Suprapubic skin (tissue), 4 donors: ENCODE measurements at regions not wholly inside any gene's neighbourhood (a gene's known extent, or its start where the extent isn't known, plus 50 kb on each side); places are given as distances from the start of the nearest gene placed in this dataset.

Experiments used
- DNase-seq, 2 donors: peaks; one replicate each; pipeline ENCODE4 v3.0.0-alpha.2; 2019; ENCODE audit warnings: low spot score in 2 of 2
- H3K27ac ChIP-seq: fragments of 200-600 bp; sonication (generic); one replicate; pipeline ENCODE4 v1.5.1; 2019
- H3K27me3 ChIP-seq: fragments of 200-600 bp; sonication (generic); one replicate; pipeline ENCODE4 v1.5.1; 2019
- H3K36me3 ChIP-seq: fragments of 200-600 bp; sonication (generic); one replicate; pipeline ENCODE4 v1.5.1; 2019
- H3K4me1 ChIP-seq: fragments of 200-600 bp; sonication (generic); one replicate; pipeline ENCODE4 v1.5.1; 2019
- H3K4me3 ChIP-seq: fragments of 200-600 bp; sonication (generic); one replicate; pipeline ENCODE4 v1.5.1; 2019; ENCODE audit warnings: mild to moderate bottlenecking
- H3K9me3 ChIP-seq: fragments of 200-600 bp; sonication (generic); one replicate; pipeline ENCODE4 v1.5.1; 2019
- EP300 ChIP-seq: sonication (generic); formaldehyde crosslinking; IDR thresholded peaks from one replicate; pipeline ENCODE4 v1.6.1; 2017; ENCODE audit warnings: antibody characterized with exemption
- POLR2A ChIP-seq, 2 donors: fragments of 450-650 bp; IDR thresholded peaks; one replicate each; pipeline ENCODE4 v1.6.1; 2017; ENCODE audit warnings: antibody characterized with exemption in 2 of 2, mild to moderate bottlenecking in 2 of 2, moderate library complexity in 2 of 2
- POLR2AphosphoS5 ChIP-seq, 3 donors: sonication (generic); formaldehyde crosslinking; IDR thresholded peaks; one replicate each; pipeline ENCODE4 v1.6.1; 2017; ENCODE audit warnings: antibody characterized with exemption in 3 of 3
- WGBS: methylation state at CpG from one replicate; pipeline ENCODE4 v1.1.5; 2018; 5-methylcytosine and 5-hydroxymethylcytosine counted together
- TF ChIP-seq, protein P1 (sequence below), 2 donors: fragments of 200-600 bp in 1 of 2; fragments of 450-650 bp in 1 of 2; sonication (generic) in 1 of 2; IDR thresholded peaks; one replicate each; pipeline ENCODE4 v1.5.1; 2016 to 2019; ENCODE audit warnings: antibody characterized with exemption in 2 of 2, mild to moderate bottlenecking in 1 of 2, moderate library complexity in 1 of 2

DNA sequence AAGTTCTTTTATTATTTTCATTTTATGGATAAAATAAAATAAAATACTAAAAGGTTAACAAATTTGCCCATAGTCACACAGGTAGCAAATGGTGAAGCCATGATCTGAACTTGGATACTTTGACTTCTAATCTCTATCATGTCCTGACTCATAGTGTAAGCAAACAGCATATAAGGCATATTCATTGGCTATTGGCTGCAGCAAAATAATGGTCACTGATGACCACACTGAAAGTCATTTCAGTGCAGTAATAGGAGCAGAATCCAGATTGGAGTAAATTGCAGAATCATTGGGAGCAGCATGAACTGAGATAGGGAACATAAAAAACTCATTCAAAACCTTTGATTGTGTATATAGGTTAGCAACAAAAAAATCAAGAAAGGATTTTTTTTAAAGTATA lies 262.9 kb downstream of the PLA2G4A start:
- H3K27me3 ChIP-seq, result no peaks in the 10 kb centered on the region
- no peak overlapping the region for H3K4me3 ChIP-seq
- TF ChIP-seq POLR2AphosphoS5 (IDR thresholded peaks at IDR 0.05) (no peak), POLR2A (IDR thresholded peaks at IDR 0.05) (no peak), EP300 (no peak)
- no peaks in the 10 kb centered on the region for H3K9me3 ChIP-seq
- no peaks in the 10 kb centered on the region for H3K36me3 ChIP-seq
- no peak overlapping the region for H3K27ac ChIP-seq
- H3K4me1 ChIP-seq, result no peaks in the 10 kb centered on the region
- DNase-seq, result no peak

DNA sequence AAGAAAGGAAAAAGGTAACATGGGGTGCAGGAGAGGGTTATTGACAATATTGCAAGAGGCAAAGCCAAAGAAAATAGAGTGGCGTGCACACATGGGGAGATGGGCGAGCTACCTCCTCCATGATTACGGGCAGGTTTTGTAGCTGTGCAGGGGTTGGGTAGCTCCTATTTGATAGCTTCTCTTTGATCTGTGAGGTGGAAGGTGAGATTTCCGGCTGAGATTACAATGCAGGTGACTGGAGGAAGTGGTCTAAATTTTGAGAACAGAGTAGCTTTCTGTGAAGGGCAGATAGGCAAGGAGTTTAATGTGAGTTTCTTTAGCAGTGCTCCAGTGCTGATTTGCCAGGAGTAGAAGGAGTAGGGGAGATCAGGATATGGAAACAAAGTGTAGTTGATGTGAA lies 263.4 kb downstream of the PLA2G4A start:
- H3K36me3 ChIP-seq, result no peaks in the 10 kb centered on the region
- 88% methylated on average over 4 of the region's 4 CpGs for WGBS
- no peak for DNase-seq
- H3K4me1 ChIP-seq, result no peaks in the 10 kb centered on the region
- H3K27ac ChIP-seq, result no peak overlapping the region
- no peak for TF ChIP-seq EP300
- no peak for TF ChIP-seq POLR2AphosphoS5 (IDR thresholded peaks at IDR 0.05)
- TF ChIP-seq, protein P1, sequence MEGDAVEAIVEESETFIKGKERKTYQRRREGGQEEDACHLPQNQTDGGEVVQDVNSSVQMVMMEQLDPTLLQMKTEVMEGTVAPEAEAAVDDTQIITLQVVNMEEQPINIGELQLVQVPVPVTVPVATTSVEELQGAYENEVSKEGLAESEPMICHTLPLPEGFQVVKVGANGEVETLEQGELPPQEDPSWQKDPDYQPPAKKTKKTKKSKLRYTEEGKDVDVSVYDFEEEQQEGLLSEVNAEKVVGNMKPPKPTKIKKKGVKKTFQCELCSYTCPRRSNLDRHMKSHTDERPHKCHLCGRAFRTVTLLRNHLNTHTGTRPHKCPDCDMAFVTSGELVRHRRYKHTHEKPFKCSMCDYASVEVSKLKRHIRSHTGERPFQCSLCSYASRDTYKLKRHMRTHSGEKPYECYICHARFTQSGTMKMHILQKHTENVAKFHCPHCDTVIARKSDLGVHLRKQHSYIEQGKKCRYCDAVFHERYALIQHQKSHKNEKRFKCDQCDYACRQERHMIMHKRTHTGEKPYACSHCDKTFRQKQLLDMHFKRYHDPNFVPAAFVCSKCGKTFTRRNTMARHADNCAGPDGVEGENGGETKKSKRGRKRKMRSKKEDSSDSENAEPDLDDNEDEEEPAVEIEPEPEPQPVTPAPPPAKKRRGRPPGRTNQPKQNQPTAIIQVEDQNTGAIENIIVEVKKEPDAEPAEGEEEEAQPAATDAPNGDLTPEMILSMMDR (IDR thresholded peaks at IDR 0.05), result no peak
- TF ChIP-seq POLR2A (IDR thresholded peaks at IDR 0.05), result no peak
- no peaks in the 10 kb centered on the region for H3K27me3 ChIP-seq
- no peaks in the 10 kb centered on the region for H3K9me3 ChIP-seq
- H3K4me3 ChIP-seq, result no peak overlapping the region

DNA sequence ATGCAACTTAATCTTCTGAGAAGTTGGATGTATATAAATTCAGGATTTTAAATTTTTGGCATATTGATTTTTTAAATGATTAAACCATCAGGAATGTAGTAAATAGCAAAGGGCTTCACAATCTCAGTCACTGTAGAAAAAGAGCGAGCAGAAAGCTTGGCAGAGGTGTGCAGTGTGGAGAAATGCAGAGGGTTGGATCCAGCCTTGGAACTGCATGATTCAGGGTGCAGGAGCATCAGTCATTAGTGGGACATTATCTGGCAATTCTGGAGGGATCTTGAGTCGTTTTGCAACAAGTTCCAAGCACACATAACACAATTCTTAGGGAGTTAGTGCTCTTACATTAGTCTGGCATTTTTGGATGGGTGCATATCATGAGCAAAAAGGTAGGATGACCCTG lies 267.9 kb downstream of the PLA2G4A start:
- DNase-seq, result no peak
- H3K27me3 ChIP-seq, result no peaks in the 10 kb centered on the region
- no peak overlapping the region for H3K4me3 ChIP-seq
- no peaks in the 10 kb centered on the region for H3K36me3 ChIP-seq
- no peak for TF ChIP-seq POLR2AphosphoS5 (IDR thresholded peaks at IDR 0.05)
- TF ChIP-seq, protein P1 (IDR thresholded peaks at IDR 0.05), result no peak
- no peak for TF ChIP-seq EP300
- TF ChIP-seq POLR2A (IDR thresholded peaks at IDR 0.05), result no peak
- H3K27ac ChIP-seq, result no peak overlapping the region
- no peaks in the 10 kb centered on the region for H3K4me1 ChIP-seq
- WGBS, result 52% methylated on average over 2 of the region's 2 CpGs
- no peaks in the 10 kb centered on the region for H3K9me3 ChIP-seq

DNA sequence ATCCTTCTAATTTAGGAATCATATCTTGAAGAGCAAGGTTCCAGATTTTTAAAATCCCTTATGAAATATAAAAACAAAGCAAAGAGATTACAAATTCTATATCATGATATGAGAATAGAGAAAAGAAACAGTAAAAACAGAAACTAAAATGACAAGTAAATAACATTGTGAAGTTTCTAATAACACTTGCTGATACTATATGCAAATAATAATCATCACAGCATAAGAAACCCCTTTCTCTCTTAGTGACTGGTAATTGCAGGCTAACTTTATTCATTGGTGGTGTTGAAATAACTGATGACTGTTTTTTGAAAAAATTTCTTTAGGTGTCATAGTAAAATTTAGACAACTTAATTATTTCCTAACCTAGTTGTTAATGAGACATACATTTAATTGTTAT lies 281.6 kb downstream of the PLA2G4A start:
- H3K4me3 ChIP-seq, result no peak overlapping the region
- no peak overlapping the region for H3K27ac ChIP-seq
- no peaks in the 10 kb centered on the region for H3K4me1 ChIP-seq
- H3K36me3 ChIP-seq, result no peaks in the 10 kb centered on the region
- no peaks in the 10 kb centered on the region for H3K27me3 ChIP-seq
- DNase-seq, result no peak
- no peaks in the 10 kb centered on the region for H3K9me3 ChIP-seq
- TF ChIP-seq EP300 (no peak), POLR2AphosphoS5 (IDR thresholded peaks at IDR 0.05) (no peak), POLR2A (IDR thresholded peaks at IDR 0.05) (no peak)
- TF ChIP-seq, protein P1 (IDR thresholded peaks at IDR 0.05), result no peak

GRCh38 chr1:187114792-187115191 lies 286.0 kb downstream of the PLA2G4A start:
- TF ChIP-seq POLR2AphosphoS5 (IDR thresholded peaks at IDR 0.05) (no peak), POLR2A (IDR thresholded peaks at IDR 0.05) (no peak), EP300 (no peak)
- TF ChIP-seq, protein P1 (IDR thresholded peaks at IDR 0.05), result no peak
- no peaks in the 10 kb centered on the region for H3K36me3 ChIP-seq
- no peak overlapping the region for H3K4me3 ChIP-seq
- no peak overlapping the region for H3K27ac ChIP-seq
- no peaks in the 10 kb centered on the region for H3K27me3 ChIP-seq
- H3K4me1 ChIP-seq, result no peaks in the 10 kb centered on the region
- no peak for DNase-seq
- no peaks in the 10 kb centered on the region for H3K9me3 ChIP-seq

GRCh38 chr1:187121661-187122060 lies 292.9 kb downstream of the PLA2G4A start:
- Histone ChIP-seq H3K4me1 (no peaks in the 10 kb centered on the region), H3K27me3 (no peaks in the 10 kb centered on the region), H3K27ac (no peak overlapping the region), H3K9me3 (no peaks in the 10 kb centered on the region), H3K4me3 (no peak overlapping the region), H3K36me3 (no peaks in the 10 kb centered on the region)
- no peak for DNase-seq
- TF ChIP-seq, protein P1 (IDR thresholded peaks at IDR 0.05), result no peak
- TF ChIP-seq EP300 (no peak), POLR2AphosphoS5 (IDR thresholded peaks at IDR 0.05) (no peak), POLR2A (IDR thresholded peaks at IDR 0.05) (no peak)
